BLaER1 treated with 17β-estradiol and CSF1 and Interleukin-3, amounts not matched to agents 10 nM and 100 nM (cell line): ENCODE measurements at regions not wholly inside any gene's neighbourhood (a gene's known extent, or its start where the extent isn't known, plus 50 kb on each side); places are given as distances from the start of the nearest gene placed in this dataset.
"Not testable (repeated sequence)": the region's sequence is repeated elsewhere in the genome, so short reads cannot be mapped to it uniquely, and the experiment has no call there.

Experiments
- H3K27ac ChIP-seq, 11 experiments: shearing (Covaris generic); formaldehyde crosslinking; 2 replicates each; pipeline ENCODE4 v1.8.1; 2022
- H3K27me3 ChIP-seq, 11 experiments: shearing (Covaris generic); formaldehyde crosslinking; 2 replicates each; pipeline ENCODE4 v1.8.1; 2022
- H3K36me3 ChIP-seq, 11 experiments: shearing (Covaris generic); formaldehyde crosslinking; 2 replicates each; pipeline ENCODE4 v1.8.1; 2022
- H3K4me1 ChIP-seq, 10 experiments: shearing (Covaris generic); formaldehyde crosslinking; 2 replicates each; pipeline ENCODE4 v1.8.1; 2022
- H3K4me2 ChIP-seq, 11 experiments: shearing (Covaris generic); formaldehyde crosslinking; 2 replicates each; pipeline ENCODE4 v1.8.1; 2022
- H3K4me3 ChIP-seq, 10 experiments: shearing (Covaris generic); formaldehyde crosslinking; 2 replicates each; pipeline ENCODE4 v1.8.1; 2022
- H3K9ac ChIP-seq, 11 experiments: shearing (Covaris generic); formaldehyde crosslinking; 2 replicates each; pipeline ENCODE4 v1.8.1; 2022
- H3K9me3 ChIP-seq, 11 experiments: shearing (Covaris generic); formaldehyde crosslinking; replicated peaks in 1 of 11; 2 replicates each; pipeline ENCODE4 v1.8.1; 2022
- H4K20me1 ChIP-seq, 11 experiments: shearing (Covaris generic); formaldehyde crosslinking; 2 replicates each; pipeline ENCODE4 v1.8.1; 2022
- Cebpa-rat ChIP-seq, 11 experiments: shearing (Covaris generic); IDR thresholded peaks; 2 replicates each; pipeline ENCODE4 v1.8.1; 2022

DNA sequence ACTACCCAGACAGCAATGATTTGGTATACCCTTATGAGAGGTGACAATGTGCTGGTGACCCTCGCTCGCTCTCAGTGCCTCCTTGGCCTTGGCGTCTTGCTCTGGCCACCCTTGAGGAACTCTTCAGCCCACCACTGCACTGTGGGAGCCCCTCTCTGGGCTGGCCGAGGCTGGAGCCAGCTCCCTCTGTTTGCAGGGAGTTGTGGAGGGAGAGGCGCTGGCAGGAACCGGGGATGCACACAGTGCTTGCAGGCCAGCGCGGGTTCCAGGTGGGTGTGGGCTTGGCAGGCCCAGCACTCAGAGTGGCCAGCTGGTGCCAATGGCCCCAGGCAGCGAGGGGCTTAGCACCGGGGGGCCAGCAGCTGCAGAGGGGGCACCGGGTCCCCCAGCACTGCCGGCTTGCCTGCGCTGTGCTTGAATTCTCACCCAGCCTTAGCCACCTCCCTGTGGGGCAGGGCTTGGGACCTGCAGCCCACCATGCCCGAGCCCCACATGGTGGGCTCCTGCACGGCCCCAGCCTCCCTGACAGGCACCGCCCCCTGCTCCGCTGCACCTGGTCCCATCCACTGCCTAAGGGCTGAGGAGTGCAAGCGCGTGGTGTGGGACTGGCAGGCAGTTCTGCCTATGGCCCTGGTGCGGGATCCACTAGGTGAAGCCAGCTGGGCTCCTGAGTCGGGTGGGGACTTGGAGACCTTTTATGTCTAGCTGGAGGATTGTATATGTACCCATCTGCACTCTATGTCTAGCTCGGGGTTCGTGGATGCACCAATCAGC is 857.0 kb upstream of the IGFBP7 start:
- no peak overlapping the region for H3K4me3 ChIP-seq
- no peak for TF ChIP-seq Cebpa-rat (IDR thresholded peaks at IDR 0.05)
- no peaks in the 10 kb centered on the region for H3K27me3 ChIP-seq
- H3K36me3 ChIP-seq = no peaks in the 10 kb centered on the region
- no peak overlapping the region for H3K27ac ChIP-seq
- H3K4me1 ChIP-seq = no peaks in the 10 kb centered on the region
- H3K9me3 ChIP-seq = peaks cover 13 to 41% (median 27%) of the 10 kb centered on the region in 11 experiments
- no peaks in the 10 kb centered on the region for H4K20me1 ChIP-seq
- no peak overlapping the region for H3K4me2 ChIP-seq
- no peak overlapping the region for H3K9ac ChIP-seq

DNA sequence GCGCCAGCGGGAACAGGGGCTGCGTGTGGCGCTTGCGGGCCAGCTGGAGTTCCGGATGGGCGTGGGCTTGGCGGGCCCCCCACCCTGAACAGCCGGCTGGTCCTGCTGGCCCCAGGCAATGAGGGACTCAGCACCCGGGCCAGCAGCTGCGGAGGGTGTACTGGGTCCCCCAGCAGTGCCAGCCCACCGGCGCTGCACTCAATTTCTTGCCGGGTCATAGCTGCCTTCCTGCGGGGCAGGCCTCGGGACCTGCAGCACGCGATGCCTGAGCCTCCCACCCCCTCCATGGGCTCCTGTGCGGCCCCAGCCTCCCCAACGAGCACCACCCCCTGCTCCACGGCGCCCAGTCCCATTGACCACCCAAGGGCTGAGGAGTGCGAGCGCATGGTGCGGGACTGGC is 855.2 kb upstream of the IGFBP7 start:
- H3K9me3 ChIP-seq = peaks cover 13 to 41% (median 27%) of the 10 kb centered on the region in 11 experiments
- not testable (repeated sequence) for H3K4me3 ChIP-seq, H3K9ac ChIP-seq, H3K4me1 ChIP-seq, H3K27ac ChIP-seq, H4K20me1 ChIP-seq, H3K36me3 ChIP-seq, H3K27me3 ChIP-seq, H3K4me2 ChIP-seq

- H3K4me3 ChIP-seq = no peak overlapping the region
- H3K4me1 ChIP-seq = peaks cover 0 to 5% (median 0%) of the 10 kb centered on the region in 10 experiments; a peak in 2 of 20 replicates
- H3K4me2 ChIP-seq = no peak overlapping the region
- no peak overlapping the region for H3K27ac ChIP-seq
- no peak for TF ChIP-seq Cebpa-rat (IDR thresholded peaks at IDR 0.05)
- H3K9me3 ChIP-seq = no peaks in the 10 kb centered on the region
- no peaks in the 10 kb centered on the region for H3K36me3 ChIP-seq
- no peaks in the 10 kb centered on the region for H3K27me3 ChIP-seq
- H3K9ac ChIP-seq = no peak overlapping the region
- H4K20me1 ChIP-seq = no peaks in the 10 kb centered on the region
Observed at GRCh38 chr4:57945298-57945697, 835.1 kb upstream of the IGFBP7 start.

GRCh38 chr4:57943682-57944081 is 833.5 kb upstream of the IGFBP7 start:
- Histone ChIP-seq H3K9me3 (no peaks in the 10 kb centered on the region), H3K27ac (no peak overlapping the region), H3K4me2 (peak overlapping the region in 4 of 11 experiments; percentile 7 to 44 (median 20); a peak in 5 of 22 replicates), H3K36me3 (no peaks in the 10 kb centered on the region), H3K4me3 (no peak overlapping the region), H3K9ac (no peak overlapping the region), H3K27me3 (no peaks in the 10 kb centered on the region), H4K20me1 (no peaks in the 10 kb centered on the region), H3K4me1 (peaks cover 0 to 5% (median 0%) of the 10 kb centered on the region in 10 experiments; a peak in 2 of 20 replicates)
- no peak for TF ChIP-seq Cebpa-rat (IDR thresholded peaks at IDR 0.05)

DNA sequence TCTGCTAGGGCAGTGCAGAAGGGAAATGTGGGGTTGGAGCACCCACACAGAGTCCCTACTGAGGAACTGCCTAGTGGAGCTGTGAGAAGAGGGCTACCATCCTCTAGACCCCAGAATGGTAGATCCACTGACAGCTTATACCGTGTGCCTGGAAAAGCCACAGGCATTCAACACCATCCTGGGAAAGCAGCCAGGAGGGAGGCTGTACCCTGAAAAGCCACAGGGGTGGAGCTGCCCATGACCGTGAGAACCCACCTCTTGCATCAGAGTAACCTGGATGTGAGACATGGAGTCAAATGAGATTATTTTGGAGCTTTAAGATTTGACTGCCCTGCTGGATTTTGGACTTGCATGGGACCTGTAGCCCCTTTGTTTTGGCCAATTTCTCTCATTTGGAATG is 827.1 kb upstream of the IGFBP7 start:
- H3K4me1 ChIP-seq, H3K4me3 ChIP-seq, H3K9me3 ChIP-seq, H3K9ac ChIP-seq, H3K36me3 ChIP-seq, H3K27me3 ChIP-seq, H3K27ac ChIP-seq, H3K4me2 ChIP-seq, H4K20me1 ChIP-seq: not testable (repeated sequence)

- TF ChIP-seq Cebpa-rat (IDR thresholded peaks at IDR 0.05) = no peak
- no peaks in the 10 kb centered on the region for H3K27me3 ChIP-seq
- H4K20me1 ChIP-seq = no peaks in the 10 kb centered on the region
- no peaks in the 10 kb centered on the region for H3K36me3 ChIP-seq
- no peaks in the 10 kb centered on the region for H3K4me1 ChIP-seq
- no peaks in the 10 kb centered on the region; a peak in 1 of 22 replicates for H3K9me3 ChIP-seq
- H3K4me2 ChIP-seq = no peak overlapping the region
- H3K9ac ChIP-seq = no peak overlapping the region
- H3K27ac ChIP-seq = no peak overlapping the region
- no peak overlapping the region for H3K4me3 ChIP-seq
Observed at GRCh38 chr4:57926311-57926710, 816.1 kb upstream of the IGFBP7 start.

DNA sequence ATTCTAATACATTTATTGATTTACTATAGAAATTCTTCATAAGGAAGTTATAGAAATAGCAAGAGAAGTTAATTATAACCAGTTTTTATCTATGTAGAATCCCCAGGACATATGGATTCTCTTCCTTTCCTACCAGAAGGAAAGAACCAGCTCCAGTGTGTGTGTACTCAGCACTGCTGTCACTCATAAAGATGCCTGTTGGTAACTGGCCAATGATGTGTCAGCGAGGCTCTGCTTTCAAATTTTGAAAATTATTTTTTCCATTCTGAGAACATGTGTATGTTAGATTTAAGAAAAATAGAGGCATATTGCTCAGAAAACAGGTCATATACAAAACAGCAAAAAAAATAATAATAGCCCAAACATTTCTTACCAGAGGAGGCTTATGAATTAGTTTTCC is 814.8 kb upstream of the IGFBP7 start:
- TF ChIP-seq Cebpa-rat (IDR thresholded peaks at IDR 0.05) = no peak
- no peak overlapping the region for H3K4me3 ChIP-seq
- H4K20me1 ChIP-seq = no peaks in the 10 kb centered on the region

GRCh38 chr4:57916479-57916878 is 806.3 kb upstream of the IGFBP7 start:
- no peak overlapping the region for H3K9ac ChIP-seq
- H3K27me3 ChIP-seq = no peaks in the 10 kb centered on the region
- no peak overlapping the region for H3K27ac ChIP-seq
- H3K9me3 ChIP-seq = peaks cover 0 to 11% (median 6%) of the 10 kb centered on the region in 11 experiments; a peak in 8 of 22 replicates
- TF ChIP-seq Cebpa-rat (IDR thresholded peaks at IDR 0.05) = no peak
- H3K4me2 ChIP-seq = no peak overlapping the region
- no peaks in the 10 kb centered on the region for H3K4me1 ChIP-seq
- no peak overlapping the region for H3K4me3 ChIP-seq
- H4K20me1 ChIP-seq = no peaks in the 10 kb centered on the region
- no peaks in the 10 kb centered on the region for H3K36me3 ChIP-seq

More for the DNA sequence above, 814.8 kb upstream of the IGFBP7 start:
- no peaks in the 10 kb centered on the region for H3K36me3 ChIP-seq
- H3K9ac ChIP-seq = no peak overlapping the region
- H3K4me1 ChIP-seq = no peaks in the 10 kb centered on the region
- no peaks in the 10 kb centered on the region for H3K27me3 ChIP-seq
- no peak overlapping the region for H3K4me2 ChIP-seq
- H3K9me3 ChIP-seq = no peaks in the 10 kb centered on the region; a peak in 1 of 22 replicates
- no peak overlapping the region for H3K27ac ChIP-seq

GRCh38 chr4:57911203-57911602 is 801.0 kb upstream of the IGFBP7 start:
- Histone ChIP-seq H3K27me3 (no peaks in the 10 kb centered on the region), H3K4me2 (peak overlapping the region in 1 of 11 experiments; percentile 6; a peak in 1 of 22 replicates), H3K9me3 (no peaks in the 10 kb centered on the region), H4K20me1 (no peaks in the 10 kb centered on the region), H3K9ac (no peak overlapping the region), H3K4me3 (no peak overlapping the region), H3K27ac (no peak overlapping the region), H3K36me3 (no peaks in the 10 kb centered on the region), H3K4me1 (peaks cover 0 to 3% (median 0%) of the 10 kb centered on the region in 10 experiments; a peak in 1 of 20 replicates)
- TF ChIP-seq Cebpa-rat (IDR thresholded peaks at IDR 0.05) = peak in 3 of 11 experiments; percentile 31 to 60 (median 37); a peak in 3 of 22 replicates

GRCh38 chr4:57910151-57910550 is 800.0 kb upstream of the IGFBP7 start:
- H3K4me3 ChIP-seq = no peak overlapping the region
- H3K4me2 ChIP-seq = no peak overlapping the region
- H3K9me3 ChIP-seq = no peaks in the 10 kb centered on the region
- H3K36me3 ChIP-seq = no peaks in the 10 kb centered on the region
- no peak for TF ChIP-seq Cebpa-rat (IDR thresholded peaks at IDR 0.05)
- no peak overlapping the region for H3K9ac ChIP-seq
- H3K27me3 ChIP-seq = no peaks in the 10 kb centered on the region
- H3K4me1 ChIP-seq = peaks cover 0 to 3% (median 0%) of the 10 kb centered on the region in 10 experiments; a peak in 1 of 20 replicates
- H4K20me1 ChIP-seq = no peaks in the 10 kb centered on the region
- H3K27ac ChIP-seq = no peak overlapping the region
